NOMO-1 treated with dmso at 0.1 percent for 144 hours (cell line): ENCODE measurements at regions not wholly inside any gene's neighbourhood (a gene's known extent, or its start where the extent isn't known, plus 50 kb on each side); places are given as distances from the start of the nearest gene placed in this dataset.
"Not testable (repeated sequence)": the region's sequence is repeated elsewhere in the genome, so short reads cannot be mapped to it uniquely, and the experiment has no call there.

Source experiments
- DNase-seq: peaks from one replicate; lab custom pipeline; 2025; ENCODE audit not compliant: unreplicated experiment; lab: John Stamatoyannopoulos, UW

- DNase-seq = not testable (repeated sequence)
These were observed 194.9 kb upstream of the FN1 start for GRCh38 chr2:215630796-215631195.

GRCh38 chr2:215627771-215628170 lies 191.9 kb upstream of the FN1 start:
- no peak for DNase-seq

- DNase-seq = no peak
These were observed 191.0 kb upstream of the FN1 start for GRCh38 chr2:215626812-215627281.

GRCh38 chr2:215626063-215626462 lies 190.2 kb upstream of the FN1 start:
- DNase-seq = no peak

GRCh38 chr2:215625207-215625606 lies 189.3 kb upstream of the FN1 start:
- no peak for DNase-seq

GRCh38 chr2:215624423-215624829 lies 188.6 kb upstream of the FN1 start:
- peak; percentile 32 for DNase-seq

GRCh38 chr2:215622837-215623236 lies 187.0 kb upstream of the FN1 start:
- no peak for DNase-seq

- no peak for DNase-seq
These were observed 185.5 kb upstream of the FN1 start for GRCh38 chr2:215621381-215621780.

GRCh38 chr2:215620528-215620927 lies 184.7 kb upstream of the FN1 start:
- DNase-seq = no peak

GRCh38 chr2:215619989-215620388 lies 184.1 kb upstream of the FN1 start:
- DNase-seq = peak; percentile 61

GRCh38 chr2:215619022-215619958 lies 183.4 kb upstream of the FN1 start:
- DNase-seq = no peak

GRCh38 chr2:215618145-215618544 lies 182.3 kb upstream of the FN1 start:
- DNase-seq = no peak

GRCh38 chr2:215617060-215617824 lies 181.4 kb upstream of the FN1 start:
- no peak for DNase-seq

GRCh38 chr2:215615803-215616174 lies 179.9 kb upstream of the FN1 start:
- DNase-seq = peak; percentile 28

GRCh38 chr2:215615067-215615802 lies 179.4 kb upstream of the FN1 start:
- DNase-seq = no peak

- no peak for DNase-seq
These were observed 178.4 kb upstream of the FN1 start for GRCh38 chr2:215614296-215614695.

- DNase-seq = no peak
These were observed 178.0 kb upstream of the FN1 start for GRCh38 chr2:215613888-215614287.

- no peak for DNase-seq
These were observed 177.4 kb upstream of the FN1 start for GRCh38 chr2:215613280-215613679.

GRCh38 chr2:215612786-215613185 lies 176.9 kb upstream of the FN1 start:
- no peak for DNase-seq

- DNase-seq = no peak
These were observed 175.9 kb upstream of the FN1 start for GRCh38 chr2:215611609-215612386.
